ENCODE measurements at regions not wholly inside any gene's neighbourhood (a gene's known extent, or its start where the extent isn't known, plus 50 kb on each side); places are given as distances from the start of the nearest gene placed in this dataset.

GRCh38 chr1:198435056-198435455, 105.4 kb downstream of the ATP6V1G3 start:
- TF ChIP-seq, protein P1, sequence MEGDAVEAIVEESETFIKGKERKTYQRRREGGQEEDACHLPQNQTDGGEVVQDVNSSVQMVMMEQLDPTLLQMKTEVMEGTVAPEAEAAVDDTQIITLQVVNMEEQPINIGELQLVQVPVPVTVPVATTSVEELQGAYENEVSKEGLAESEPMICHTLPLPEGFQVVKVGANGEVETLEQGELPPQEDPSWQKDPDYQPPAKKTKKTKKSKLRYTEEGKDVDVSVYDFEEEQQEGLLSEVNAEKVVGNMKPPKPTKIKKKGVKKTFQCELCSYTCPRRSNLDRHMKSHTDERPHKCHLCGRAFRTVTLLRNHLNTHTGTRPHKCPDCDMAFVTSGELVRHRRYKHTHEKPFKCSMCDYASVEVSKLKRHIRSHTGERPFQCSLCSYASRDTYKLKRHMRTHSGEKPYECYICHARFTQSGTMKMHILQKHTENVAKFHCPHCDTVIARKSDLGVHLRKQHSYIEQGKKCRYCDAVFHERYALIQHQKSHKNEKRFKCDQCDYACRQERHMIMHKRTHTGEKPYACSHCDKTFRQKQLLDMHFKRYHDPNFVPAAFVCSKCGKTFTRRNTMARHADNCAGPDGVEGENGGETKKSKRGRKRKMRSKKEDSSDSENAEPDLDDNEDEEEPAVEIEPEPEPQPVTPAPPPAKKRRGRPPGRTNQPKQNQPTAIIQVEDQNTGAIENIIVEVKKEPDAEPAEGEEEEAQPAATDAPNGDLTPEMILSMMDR (IDR thresholded peaks at IDR 0.05), result no peak
- TF ChIP-seq POLR2A (IDR thresholded peaks at IDR 0.05) (no peak), POLR2AphosphoS5 (IDR thresholded peaks at IDR 0.05) (no peak), EP300 (IDR thresholded peaks at IDR 0.05) (no peak)
